ENCODE measurements at regions not wholly inside any gene's neighbourhood (a gene's known extent, or its start where the extent isn't known, plus 50 kb on each side); places are given as distances from the start of the nearest gene placed in this dataset.

GRCh38 chr11:134633276-134633675, 221.2 kb upstream of the B3GAT1 start:
- TF ChIP-seq CTCF (IDR thresholded peaks at IDR 0.05) (no peak), EP300 (IDR thresholded peaks at IDR 0.05) (no peak)
